ENCODE measurements at regions not wholly inside any gene's neighbourhood (a gene's known extent, or its start where the extent isn't known, plus 50 kb on each side); places are given as distances from the start of the nearest gene placed in this dataset.

GRCh38 chr6:165735065-165735464 is 72.0 kb upstream of the PDE10A start:
- DNase-seq, result no peak

GRCh38 chr6:165733489-165733791 is 70.4 kb upstream of the PDE10A start:
- DNase-seq, result no peak

GRCh38 chr6:165732696-165733488 is 69.9 kb upstream of the PDE10A start:
- DNase-seq, result no peak

- no peak for DNase-seq
Measured at GRCh38 chr6:165729307-165729936, 66.4 kb upstream of the PDE10A start.

GRCh38 chr6:165728216-165728615 is 65.2 kb upstream of the PDE10A start:
- DNase-seq, result no peak

- no peak for DNase-seq
Measured at GRCh38 chr6:165726965-165727381, 63.9 kb upstream of the PDE10A start.

- no peak for DNase-seq
Measured at GRCh38 chr6:165726290-165726875, 63.3 kb upstream of the PDE10A start.

- DNase-seq, result no peak
Measured at GRCh38 chr6:165725201-165725600, 62.2 kb upstream of the PDE10A start.

GRCh38 chr6:165723326-165723725 is 60.3 kb upstream of the PDE10A start:
- no peak for DNase-seq

- no peak for DNase-seq
Measured at GRCh38 chr6:165722022-165722421, 59.0 kb upstream of the PDE10A start.

- no peak for DNase-seq
Measured at GRCh38 chr6:165721356-165721755, 58.3 kb upstream of the PDE10A start.

GRCh38 chr6:165718491-165718891 is 55.5 kb upstream of the PDE10A start:
- no peak for DNase-seq

GRCh38 chr6:165717732-165718465 is 54.9 kb upstream of the PDE10A start:
- DNase-seq, result no peak

GRCh38 chr6:165716886-165717285 is 53.8 kb upstream of the PDE10A start:
- DNase-seq, result no peak

- DNase-seq, result no peak
Measured at GRCh38 chr6:165715428-165715827, 52.4 kb upstream of the PDE10A start.

- DNase-seq, result no peak
Measured at GRCh38 chr6:165714907-165715306, 51.9 kb upstream of the PDE10A start.

GRCh38 chr6:165713845-165714466 is 50.9 kb upstream of the PDE10A start:
- no peak for DNase-seq

All from NCI-H1417 treated with DMSO at 0.1 percent for 48 hours (cell line).